ACC112 (cell line): ENCODE measurements at regions not wholly inside any gene's neighbourhood (a gene's known extent, or its start where the extent isn't known, plus 50 kb on each side); places are given as distances from the start of the nearest gene placed in this dataset.

Experiments used
- H2AFZ ChIP-seq: fragments of 200-600 bp; sonication (generic); one replicate; pipeline ENCODE4 v1.6.0; 2017; ENCODE audit warnings: antibody characterized with exemption, low read length; ENCODE audit not compliant: unreplicated experiment
- H3K27ac ChIP-seq: fragments of 200-600 bp; sonication (generic); 2 replicates; pipeline ENCODE4 v1.5.1; 2014; ENCODE audit warnings: low read depth, mild to moderate bottlenecking, antibody characterized with exemption, low read length, moderate library complexity
- H3K27me3 ChIP-seq: fragments of 200-600 bp; sonication (generic); 2 replicates; pipeline ENCODE4 v1.6.1; 2014; ENCODE audit warnings: mild to moderate bottlenecking, antibody characterized with exemption, low read length, moderate library complexity, mixed read lengths; ENCODE audit not compliant: insufficient read depth
- H3K36me3 ChIP-seq: fragments of 200-600 bp; sonication (generic); 2 replicates; pipeline ENCODE4 v1.6.1; 2016; ENCODE audit warnings: mild to moderate bottlenecking, antibody characterized with exemption, low read length, moderate library complexity, mixed read lengths; ENCODE audit not compliant: insufficient read depth
- H3K4me1 ChIP-seq: fragments of 200-600 bp; sonication (generic); one replicate; pipeline ENCODE4 v1.6.1; 2016; ENCODE audit warnings: low read length, mixed read lengths; ENCODE audit not compliant: insufficient read depth, unreplicated experiment, control insufficient read depth
- H3K4me3 ChIP-seq: fragments of 200-600 bp; sonication (generic); 2 replicates; pipeline ENCODE4 v1.5.1; 2014; ENCODE audit warnings: mild to moderate bottlenecking, low read depth, low read length
- H3K79me2 ChIP-seq: fragments of 200-600 bp; sonication (generic); one replicate; pipeline ENCODE4 v1.6.0; 2016; ENCODE audit warnings: low read length; ENCODE audit not compliant: control insufficient read depth, unreplicated experiment, insufficient read depth

DNA sequence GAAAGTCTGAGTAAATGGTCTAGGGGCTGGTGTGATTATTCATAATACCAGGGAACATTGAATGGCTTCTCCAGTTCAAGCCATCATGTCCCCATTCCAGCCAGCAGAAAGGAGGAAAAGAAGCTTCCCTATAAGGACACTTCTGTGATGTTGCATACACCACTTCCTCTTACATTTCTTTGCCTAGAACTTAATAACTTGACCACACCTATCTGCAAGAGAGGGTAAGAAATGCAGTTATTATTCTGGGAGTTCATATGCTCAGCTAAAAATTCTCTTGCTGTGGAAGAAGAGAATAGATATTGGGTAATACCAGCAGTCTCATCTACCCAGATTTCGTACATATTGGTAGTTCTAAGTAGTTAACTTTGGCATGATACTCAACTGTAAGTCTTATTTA is 166.1 kb downstream of the SLC28A3 start:
- no peak overlapping the region for H3K27ac ChIP-seq
- H3K36me3 ChIP-seq: no peaks in the 10 kb centered on the region
- H3K79me2 ChIP-seq: no peaks in the 10 kb centered on the region
- peaks cover 22% of the 10 kb centered on the region for H3K4me1 ChIP-seq
- H2AFZ ChIP-seq: no peak overlapping the region
- no peaks in the 10 kb centered on the region for H3K27me3 ChIP-seq
- H3K4me3 ChIP-seq: no peak overlapping the region

DNA sequence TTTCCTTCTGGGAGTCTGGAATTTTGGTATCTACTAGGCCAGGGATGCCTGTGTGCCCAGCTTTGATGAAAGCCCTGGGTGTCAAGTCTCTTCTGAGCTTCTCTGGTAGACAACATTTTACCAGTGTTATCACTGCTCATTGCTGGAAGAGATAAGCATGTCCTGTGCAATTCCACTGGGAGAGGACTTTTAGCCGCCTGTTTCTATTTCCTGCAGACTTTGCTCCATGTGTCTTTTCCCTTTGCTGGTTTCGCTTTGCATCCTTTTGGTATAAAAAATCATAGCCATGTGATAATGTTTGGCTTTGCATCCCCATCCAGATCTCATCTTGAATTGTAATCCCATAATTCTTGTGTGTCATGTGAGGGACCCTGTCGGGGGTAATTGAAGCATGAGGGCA is 163.2 kb downstream of the SLC28A3 start:
- Histone ChIP-seq H3K27me3 (no peaks in the 10 kb centered on the region), H3K4me1 (peaks cover 4% of the 10 kb centered on the region)

DNA sequence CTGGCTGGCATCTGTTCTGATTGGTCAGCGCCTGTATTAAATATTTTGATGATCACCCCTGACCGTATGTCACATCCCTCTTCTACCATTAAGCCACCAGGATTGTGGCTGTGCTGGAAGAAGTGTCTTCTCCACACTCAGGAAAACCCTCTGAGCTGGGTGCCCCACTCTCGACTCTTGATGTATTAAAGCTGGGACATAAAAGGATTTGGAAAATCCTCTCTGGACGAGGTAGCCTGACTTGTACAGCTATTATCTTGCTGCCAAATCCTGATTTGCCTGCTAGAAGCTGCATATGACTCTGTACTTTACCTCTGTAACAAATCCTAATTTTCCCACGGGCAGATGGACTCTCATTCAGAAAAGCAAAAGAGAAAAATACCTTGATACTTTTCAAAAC is 161.0 kb downstream of the SLC28A3 start:
- Histone ChIP-seq H3K79me2 (no peaks in the 10 kb centered on the region), H3K27ac (no peak overlapping the region), H3K4me3 (no peak overlapping the region), H2AFZ (no peak overlapping the region), H3K27me3 (peaks cover 4% of the 10 kb centered on the region; the same call in 1 of the 2 replicates), H3K36me3 (no peaks in the 10 kb centered on the region), H3K4me1 (peaks cover 4% of the 10 kb centered on the region)

More for the DNA sequence above, 163.2 kb downstream of the SLC28A3 start:
- no peak overlapping the region for H2AFZ ChIP-seq
- no peaks in the 10 kb centered on the region for H3K36me3 ChIP-seq
- no peak overlapping the region for H3K4me3 ChIP-seq
- no peak overlapping the region for H3K27ac ChIP-seq
- H3K79me2 ChIP-seq: no peaks in the 10 kb centered on the region

- Histone ChIP-seq H3K36me3 (no peaks in the 10 kb centered on the region), H2AFZ (peak overlapping the region; percentile 55), H3K79me2 (no peaks in the 10 kb centered on the region), H3K4me3 (no peak overlapping the region), H3K4me1 (no peaks in the 10 kb centered on the region), H3K27me3 (peaks cover 20% of the 10 kb centered on the region; the same call in 1 of the 2 replicates), H3K27ac (no peak overlapping the region)
Measured at GRCh38 chr9:84187090-84187489, 153.5 kb downstream of the SLC28A3 start.

DNA sequence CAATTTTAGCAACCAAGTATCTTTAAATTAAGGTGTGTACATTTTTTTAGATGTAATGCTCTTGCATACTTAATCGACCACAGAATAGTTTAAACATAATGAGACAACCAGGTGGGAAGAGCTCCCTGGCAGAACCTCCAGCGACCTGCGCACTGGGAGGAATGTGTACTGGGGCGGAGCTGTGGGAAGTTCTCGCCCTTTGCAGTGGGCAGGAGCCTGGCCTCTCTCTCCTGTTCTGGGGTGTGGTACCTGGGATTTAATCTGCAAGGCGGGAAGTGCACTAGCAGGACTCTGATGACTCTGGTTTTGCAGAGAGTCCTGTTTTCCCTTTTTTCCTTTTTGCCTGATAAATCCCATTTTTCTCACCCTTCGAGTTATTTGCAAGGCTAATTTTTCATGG is 150.7 kb downstream of the SLC28A3 start:
- Histone ChIP-seq H3K27me3 (peaks cover 30% of the 10 kb centered on the region; the same call in 1 of the 2 replicates), H2AFZ (no peak overlapping the region), H3K27ac (no peak overlapping the region), H3K4me3 (no peak overlapping the region), H3K36me3 (no peaks in the 10 kb centered on the region), H3K4me1 (no peaks in the 10 kb centered on the region), H3K79me2 (no peaks in the 10 kb centered on the region)

GRCh38 chr9:84190411-84190810 is 150.1 kb downstream of the SLC28A3 start:
- no peaks in the 10 kb centered on the region for H3K4me1 ChIP-seq
- no peak overlapping the region for H2AFZ ChIP-seq
- H3K4me3 ChIP-seq: no peak overlapping the region
- no peaks in the 10 kb centered on the region for H3K79me2 ChIP-seq
- no peak overlapping the region for H3K27ac ChIP-seq
- no peaks in the 10 kb centered on the region for H3K36me3 ChIP-seq
- peaks cover 30% of the 10 kb centered on the region; the same call in 1 of the 2 replicates for H3K27me3 ChIP-seq

DNA sequence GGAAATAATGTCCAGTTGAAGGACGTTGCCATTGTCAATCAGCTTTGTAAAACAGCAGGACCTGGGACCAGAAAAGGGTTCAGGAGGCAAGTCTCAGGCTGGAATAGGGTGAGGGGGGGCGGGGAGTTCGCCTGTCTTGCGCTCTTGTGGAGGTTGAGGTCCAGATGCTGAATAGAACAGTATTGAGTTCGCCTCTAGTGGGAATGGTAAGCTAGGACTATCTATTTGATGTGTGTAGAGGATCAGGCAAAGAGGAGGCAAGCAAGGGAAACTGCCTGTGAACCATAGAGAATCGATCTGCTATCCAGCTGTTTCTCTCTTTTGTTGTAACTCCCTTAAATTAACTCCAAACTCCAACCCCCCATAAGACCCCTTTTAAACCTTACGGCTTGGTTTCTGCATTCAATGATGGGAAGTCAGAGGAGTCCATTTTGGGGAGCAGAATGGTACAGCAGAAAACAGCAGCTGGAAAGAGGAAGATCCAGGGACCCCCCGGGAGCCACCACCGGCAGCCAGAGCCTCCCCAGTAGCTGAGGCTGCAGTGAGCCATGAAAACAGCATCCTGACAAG is 133.7 kb downstream of the SLC28A3 start:
- Histone ChIP-seq H3K36me3 (no peaks in the 10 kb centered on the region), H3K4me3 (no peak overlapping the region), H2AFZ (peak overlapping the region; percentile 32), H3K79me2 (no peaks in the 10 kb centered on the region), H3K27ac (no peak overlapping the region), H3K27me3 (peaks cover 17% of the 10 kb centered on the region), H3K4me1 (no peaks in the 10 kb centered on the region)

DNA sequence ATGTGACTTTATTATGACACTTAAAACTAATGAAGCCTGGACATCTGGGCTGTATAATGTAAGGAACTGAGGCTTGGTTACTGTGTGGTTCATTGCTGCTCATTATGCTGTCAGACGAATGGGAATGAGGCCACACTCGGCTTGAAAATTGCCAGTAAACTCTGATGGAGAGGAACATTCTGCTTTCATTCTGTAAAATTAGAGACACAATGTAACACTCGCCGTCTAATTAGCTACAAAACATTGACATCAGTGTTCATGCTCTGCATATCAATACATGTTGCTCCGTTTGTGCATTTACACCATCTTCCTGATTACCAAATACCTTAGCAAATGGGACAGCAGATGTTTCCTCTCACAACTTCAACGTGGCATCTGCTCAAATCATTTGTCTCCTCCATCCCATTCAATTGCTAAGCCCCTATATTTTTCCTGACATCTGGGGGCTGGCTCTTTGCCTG is 133.0 kb downstream of the SLC28A3 start:
- Histone ChIP-seq H3K4me3 (no peak overlapping the region), H3K27me3 (peaks cover 17% of the 10 kb centered on the region), H3K27ac (no peak overlapping the region), H3K36me3 (no peaks in the 10 kb centered on the region), H3K4me1 (no peaks in the 10 kb centered on the region), H2AFZ (peak overlapping the region; percentile 32), H3K79me2 (no peaks in the 10 kb centered on the region)

DNA sequence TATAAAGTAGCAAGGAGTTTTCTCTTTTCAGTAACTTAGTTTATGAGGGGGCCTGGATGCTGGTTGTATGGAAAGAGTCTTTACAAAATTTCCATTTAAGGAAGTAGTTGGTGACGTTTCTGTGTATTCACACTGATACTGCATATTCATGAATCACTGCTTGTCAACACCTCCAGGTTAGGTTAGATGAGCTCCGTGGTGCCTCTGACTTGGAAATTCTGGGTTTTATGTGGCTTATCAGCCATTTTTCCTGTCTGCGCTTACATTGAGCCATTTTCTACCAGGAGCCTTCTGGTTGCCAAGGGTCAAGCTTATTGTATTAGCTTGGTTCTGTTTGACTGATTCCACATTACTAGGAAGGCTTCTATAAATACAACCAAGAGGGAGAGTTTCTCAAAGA is 128.3 kb downstream of the SLC28A3 start:
- Histone ChIP-seq H3K4me1 (no peaks in the 10 kb centered on the region), H2AFZ (no peak overlapping the region), H3K4me3 (no peak overlapping the region)

DNA sequence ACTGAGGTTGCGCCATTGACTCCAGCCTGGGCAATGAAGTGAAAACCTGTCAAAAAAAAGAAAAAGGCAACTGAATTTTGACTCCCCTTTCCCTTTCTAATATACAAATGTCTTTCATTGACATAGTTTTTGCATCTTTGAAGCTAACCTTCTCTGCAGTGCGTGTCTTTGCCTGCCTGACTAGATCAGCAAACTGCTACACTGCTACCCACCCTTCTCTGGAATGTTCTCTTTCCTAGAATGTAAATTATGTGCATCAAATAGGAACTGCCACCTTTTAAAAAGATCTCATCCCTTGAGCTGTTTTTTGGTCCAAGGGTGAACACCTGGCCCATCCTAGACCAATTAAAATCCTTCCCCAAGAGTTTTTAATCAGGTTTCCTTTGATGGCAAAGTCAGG is 127.6 kb downstream of the SLC28A3 start:
- no peak overlapping the region for H3K27ac ChIP-seq
- H3K4me3 ChIP-seq: no peak overlapping the region
- peaks cover 17% of the 10 kb centered on the region for H3K27me3 ChIP-seq
- no peaks in the 10 kb centered on the region for H3K36me3 ChIP-seq
- H2AFZ ChIP-seq: no peak overlapping the region
- no peaks in the 10 kb centered on the region for H3K4me1 ChIP-seq
- H3K79me2 ChIP-seq: no peaks in the 10 kb centered on the region

More for the DNA sequence above, 128.3 kb downstream of the SLC28A3 start:
- H3K27me3 ChIP-seq: peaks cover 9% of the 10 kb centered on the region
- H3K27ac ChIP-seq: no peak overlapping the region
- H3K36me3 ChIP-seq: no peaks in the 10 kb centered on the region
- no peaks in the 10 kb centered on the region for H3K79me2 ChIP-seq

DNA sequence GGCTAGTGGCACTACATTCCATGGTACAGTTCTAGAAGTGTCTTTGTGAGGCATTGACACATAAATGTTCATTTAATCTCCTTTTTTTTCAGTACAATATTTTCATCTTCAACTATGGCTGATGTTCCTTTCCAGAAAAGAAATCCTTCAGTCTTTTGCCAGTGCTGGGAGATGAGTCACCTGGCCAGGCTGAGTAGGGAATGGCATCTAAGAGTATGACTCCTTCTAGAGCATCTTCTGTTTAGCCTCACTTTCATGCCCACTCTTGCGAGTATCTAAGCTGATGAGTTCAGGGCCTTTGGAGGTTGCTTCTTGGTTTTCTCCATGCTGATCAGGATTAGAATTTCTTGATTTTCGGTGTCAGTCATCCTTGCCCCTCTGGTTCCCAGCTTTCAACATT is 124.4 kb downstream of the SLC28A3 start:
- H3K79me2 ChIP-seq: no peaks in the 10 kb centered on the region
- no peaks in the 10 kb centered on the region for H3K36me3 ChIP-seq
- no peak overlapping the region for H3K4me3 ChIP-seq
- no peak overlapping the region for H2AFZ ChIP-seq
- no peaks in the 10 kb centered on the region for H3K4me1 ChIP-seq
- H3K27ac ChIP-seq: no peak overlapping the region
- peaks cover 25% of the 10 kb centered on the region for H3K27me3 ChIP-seq
